Tibial nerve (tissue), 4 donors: ENCODE measurements at regions not wholly inside any gene's neighbourhood (a gene's known extent, or its start where the extent isn't known, plus 50 kb on each side); places are given as distances from the start of the nearest gene placed in this dataset.

ENCODE experiments used
- EP300 ChIP-seq, 2 donors: sonication (generic); formaldehyde crosslinking; IDR thresholded peaks; one replicate each; pipeline ENCODE4 v1.6.1; 2017; ENCODE audit warnings: antibody characterized with exemption in 2 of 2, mild to moderate bottlenecking in 1 of 2
- POLR2A ChIP-seq, 2 donors: fragments of 450-650 bp; IDR thresholded peaks; one replicate each; pipeline ENCODE4 v1.6.1; 2017; ENCODE audit warnings: antibody characterized with exemption in 2 of 2, mild to moderate bottlenecking in 2 of 2, moderate library complexity in 2 of 2
- TF ChIP-seq, protein P1 (sequence below), 5 experiments: fragments of 200-600 bp in 3 of 5; fragments of 450-650 bp in 2 of 5; sonication (generic) in 3 of 5; IDR thresholded peaks; one replicate each; pipeline ENCODE4 v1.5.1; 2016 to 2019; ENCODE audit warnings: antibody characterized with exemption in 5 of 5, mild to moderate bottlenecking in 3 of 5, moderate library complexity in 2 of 5

DNA sequence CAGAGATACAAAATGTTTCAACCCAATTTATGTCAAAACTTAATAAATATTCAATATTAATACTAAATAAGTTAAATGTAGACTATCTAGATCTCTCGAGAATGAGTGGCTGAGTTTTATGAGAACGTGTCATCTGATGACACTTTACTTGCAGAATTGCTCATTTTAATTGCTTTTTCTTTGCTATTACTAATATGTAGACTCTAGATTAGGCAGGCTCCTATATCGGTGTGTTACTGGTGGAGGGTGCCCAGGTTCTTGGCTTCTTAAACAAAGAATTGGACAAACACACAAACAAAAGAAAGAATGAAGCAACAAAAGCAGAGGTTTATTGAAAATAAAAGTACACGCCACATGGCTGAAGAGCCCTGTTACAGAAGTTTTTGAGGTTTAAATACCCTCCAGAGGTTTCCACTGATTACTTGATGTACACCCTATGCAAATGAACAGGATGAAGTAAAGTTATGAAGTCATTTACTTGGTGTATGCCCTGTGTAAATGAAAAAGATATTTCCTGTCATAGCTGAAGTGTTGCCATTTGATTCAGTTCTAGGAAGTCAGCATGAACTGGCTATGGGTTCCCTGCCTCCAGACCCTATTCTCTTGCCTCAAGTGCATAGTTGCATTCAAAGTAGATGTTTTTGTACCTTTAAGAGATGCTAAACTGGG, 122.9 kb upstream of the ITGA4 start:
- TF ChIP-seq, protein P1, sequence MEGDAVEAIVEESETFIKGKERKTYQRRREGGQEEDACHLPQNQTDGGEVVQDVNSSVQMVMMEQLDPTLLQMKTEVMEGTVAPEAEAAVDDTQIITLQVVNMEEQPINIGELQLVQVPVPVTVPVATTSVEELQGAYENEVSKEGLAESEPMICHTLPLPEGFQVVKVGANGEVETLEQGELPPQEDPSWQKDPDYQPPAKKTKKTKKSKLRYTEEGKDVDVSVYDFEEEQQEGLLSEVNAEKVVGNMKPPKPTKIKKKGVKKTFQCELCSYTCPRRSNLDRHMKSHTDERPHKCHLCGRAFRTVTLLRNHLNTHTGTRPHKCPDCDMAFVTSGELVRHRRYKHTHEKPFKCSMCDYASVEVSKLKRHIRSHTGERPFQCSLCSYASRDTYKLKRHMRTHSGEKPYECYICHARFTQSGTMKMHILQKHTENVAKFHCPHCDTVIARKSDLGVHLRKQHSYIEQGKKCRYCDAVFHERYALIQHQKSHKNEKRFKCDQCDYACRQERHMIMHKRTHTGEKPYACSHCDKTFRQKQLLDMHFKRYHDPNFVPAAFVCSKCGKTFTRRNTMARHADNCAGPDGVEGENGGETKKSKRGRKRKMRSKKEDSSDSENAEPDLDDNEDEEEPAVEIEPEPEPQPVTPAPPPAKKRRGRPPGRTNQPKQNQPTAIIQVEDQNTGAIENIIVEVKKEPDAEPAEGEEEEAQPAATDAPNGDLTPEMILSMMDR (IDR thresholded peaks at IDR 0.05): no peak
- TF ChIP-seq EP300 (IDR thresholded peaks at IDR 0.05) (no peak), POLR2A (IDR thresholded peaks at IDR 0.05) (no peak)
